Brain microvascular endothelial cell (primary cell): ENCODE measurements at regions not wholly inside any gene's neighbourhood (a gene's known extent, or its start where the extent isn't known, plus 50 kb on each side); places are given as distances from the start of the nearest gene placed in this dataset.

ENCODE experiments used
- DNase-seq: peaks from one replicate; pipeline ENCODE4 v3.0.0-alpha.2; 2020
- H3K27ac ChIP-seq: fragments of 250-450 bp; sonication (Bioruptor Pico); 2 replicates; pipeline ENCODE4 v1.5.1; 2020; ENCODE audit warnings: mild to moderate bottlenecking, moderate library complexity
- H3K27me3 ChIP-seq: fragments of 250-450 bp; sonication (Bioruptor Pico); replicated peaks from 2 replicates; pipeline ENCODE4 v1.5.1; 2020; ENCODE audit warnings: mild to moderate bottlenecking
- H3K36me3 ChIP-seq: fragments of 250-450 bp; sonication (Bioruptor Pico); replicated peaks from 2 replicates; pipeline ENCODE4 v1.5.1; 2020; ENCODE audit warnings: mild to moderate bottlenecking
- H3K4me3 ChIP-seq: 2 replicates; pipeline ENCODE4 v1.5.1; 2011; ENCODE audit warnings: low read depth, mild to moderate bottlenecking, control low read depth, low read length, moderate library complexity
- in situ Hi-C: cut with HindIII; loops from 2 replicates; pipeline ENCODE4 v1.10.0; 2017; ENCODE audit warnings: low sequenced_read_pairs, low pct_ligation_motif_present
- TF ChIP-seq, protein P1 (sequence below): IDR thresholded peaks from 2 replicates; pipeline ENCODE4 v1.5.1; 2011; ENCODE audit warnings: low read depth, mild to moderate bottlenecking, moderate library complexity, low read length, control low read depth, inconsistent platforms; ENCODE audit errors: missing control alignments

DNA sequence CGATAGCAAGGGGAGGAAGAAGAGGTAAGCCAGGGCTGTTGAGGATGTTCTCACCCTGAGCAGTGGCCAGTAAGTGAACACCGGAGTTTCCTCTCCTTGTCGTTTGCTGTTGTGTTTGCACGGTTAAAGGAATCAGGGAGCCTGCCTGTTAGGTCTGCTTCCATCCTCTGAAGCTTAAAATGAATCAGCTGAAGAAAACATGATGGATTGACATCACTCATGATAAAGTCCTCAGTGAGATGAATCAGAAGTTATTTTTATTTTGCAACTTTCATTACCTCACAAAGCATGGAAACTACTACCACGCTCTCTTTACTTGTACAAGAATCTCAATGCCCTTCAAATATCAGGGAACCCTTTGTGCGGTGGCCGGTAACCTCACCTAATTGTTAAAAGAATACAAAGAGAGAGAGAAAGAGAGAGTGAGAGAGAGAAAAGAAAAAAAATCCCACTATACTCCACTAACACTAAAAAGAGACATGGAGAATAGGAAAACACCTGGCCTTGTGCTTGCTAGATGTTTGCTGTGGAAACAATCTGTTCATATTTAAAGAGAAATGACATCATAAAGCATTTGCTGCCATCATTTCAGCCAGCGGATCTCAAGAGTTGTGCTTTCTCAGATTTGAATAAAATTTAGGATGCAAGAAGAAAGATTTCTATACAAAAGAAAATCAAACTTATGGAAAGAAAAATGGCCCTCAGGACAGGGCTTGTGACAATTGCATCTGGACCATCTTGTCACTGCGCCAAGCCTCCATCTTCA lies 441.6 kb upstream of the SALL1 start:
- Histone ChIP-seq H3K27ac (no peak overlapping the region), H3K36me3 (no peaks in the 10 kb centered on the region), H3K27me3 (no peaks in the 10 kb centered on the region), H3K4me3 (no peak overlapping the region)
- in situ Hi-C loops, result no loop called here
- TF ChIP-seq, protein P1, sequence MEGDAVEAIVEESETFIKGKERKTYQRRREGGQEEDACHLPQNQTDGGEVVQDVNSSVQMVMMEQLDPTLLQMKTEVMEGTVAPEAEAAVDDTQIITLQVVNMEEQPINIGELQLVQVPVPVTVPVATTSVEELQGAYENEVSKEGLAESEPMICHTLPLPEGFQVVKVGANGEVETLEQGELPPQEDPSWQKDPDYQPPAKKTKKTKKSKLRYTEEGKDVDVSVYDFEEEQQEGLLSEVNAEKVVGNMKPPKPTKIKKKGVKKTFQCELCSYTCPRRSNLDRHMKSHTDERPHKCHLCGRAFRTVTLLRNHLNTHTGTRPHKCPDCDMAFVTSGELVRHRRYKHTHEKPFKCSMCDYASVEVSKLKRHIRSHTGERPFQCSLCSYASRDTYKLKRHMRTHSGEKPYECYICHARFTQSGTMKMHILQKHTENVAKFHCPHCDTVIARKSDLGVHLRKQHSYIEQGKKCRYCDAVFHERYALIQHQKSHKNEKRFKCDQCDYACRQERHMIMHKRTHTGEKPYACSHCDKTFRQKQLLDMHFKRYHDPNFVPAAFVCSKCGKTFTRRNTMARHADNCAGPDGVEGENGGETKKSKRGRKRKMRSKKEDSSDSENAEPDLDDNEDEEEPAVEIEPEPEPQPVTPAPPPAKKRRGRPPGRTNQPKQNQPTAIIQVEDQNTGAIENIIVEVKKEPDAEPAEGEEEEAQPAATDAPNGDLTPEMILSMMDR, result no peak
- DNase-seq, result no peak

DNA sequence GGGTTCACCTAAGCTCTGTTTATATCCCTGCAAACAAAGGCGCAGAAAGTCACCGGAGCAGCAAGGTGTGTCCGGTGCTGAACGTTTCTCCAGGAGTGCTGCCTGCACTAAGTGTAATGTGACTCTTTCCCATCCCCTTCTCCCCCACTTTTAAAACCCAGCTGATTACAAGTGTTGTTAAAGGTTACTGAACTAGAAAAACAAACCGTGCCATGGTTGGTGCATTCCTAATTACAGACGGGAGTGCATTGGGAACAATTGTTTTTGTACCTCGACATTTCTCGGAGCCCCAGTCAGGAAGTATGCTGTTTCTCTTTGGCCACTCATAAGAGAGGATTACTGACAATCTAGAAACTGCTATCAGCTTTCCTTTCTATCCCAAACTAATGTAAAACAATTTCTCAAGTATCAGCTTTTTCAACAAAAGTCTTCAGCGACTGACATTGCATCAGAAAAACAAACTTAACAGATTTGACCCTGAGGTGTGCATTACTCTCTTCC lies 441.0 kb upstream of the SALL1 start:
- H3K27ac ChIP-seq, result no peak overlapping the region
- in situ Hi-C loops, result no loop called here
- no peak for DNase-seq
- TF ChIP-seq, protein P1, result no peak
- H3K36me3 ChIP-seq, result no peaks in the 10 kb centered on the region
- no peak overlapping the region for H3K4me3 ChIP-seq
- H3K27me3 ChIP-seq, result no peaks in the 10 kb centered on the region

- Histone ChIP-seq H3K4me3 (no peak overlapping the region), H3K27ac (no peak overlapping the region)
These were observed 440.4 kb upstream of the SALL1 start for GRCh38 chr16:51591480-51591879.

GRCh38 chr16:51579652-51580360 lies 428.7 kb upstream of the SALL1 start:
- in situ Hi-C loops, result no loop called here
- DNase-seq, result no peak
- TF ChIP-seq, protein P1, result no peak
- H3K27ac ChIP-seq, result no peak overlapping the region
- no peaks in the 10 kb centered on the region for H3K27me3 ChIP-seq
- no peak overlapping the region for H3K4me3 ChIP-seq
- no peaks in the 10 kb centered on the region for H3K36me3 ChIP-seq

More at GRCh38 chr16:51591480-51591879, 440.4 kb upstream of the SALL1 start:
- in situ Hi-C loops, result no loop called here
- DNase-seq, result no peak
- TF ChIP-seq, protein P1, result no peak
- Histone ChIP-seq H3K27me3 (no peaks in the 10 kb centered on the region), H3K36me3 (no peaks in the 10 kb centered on the region)

DNA sequence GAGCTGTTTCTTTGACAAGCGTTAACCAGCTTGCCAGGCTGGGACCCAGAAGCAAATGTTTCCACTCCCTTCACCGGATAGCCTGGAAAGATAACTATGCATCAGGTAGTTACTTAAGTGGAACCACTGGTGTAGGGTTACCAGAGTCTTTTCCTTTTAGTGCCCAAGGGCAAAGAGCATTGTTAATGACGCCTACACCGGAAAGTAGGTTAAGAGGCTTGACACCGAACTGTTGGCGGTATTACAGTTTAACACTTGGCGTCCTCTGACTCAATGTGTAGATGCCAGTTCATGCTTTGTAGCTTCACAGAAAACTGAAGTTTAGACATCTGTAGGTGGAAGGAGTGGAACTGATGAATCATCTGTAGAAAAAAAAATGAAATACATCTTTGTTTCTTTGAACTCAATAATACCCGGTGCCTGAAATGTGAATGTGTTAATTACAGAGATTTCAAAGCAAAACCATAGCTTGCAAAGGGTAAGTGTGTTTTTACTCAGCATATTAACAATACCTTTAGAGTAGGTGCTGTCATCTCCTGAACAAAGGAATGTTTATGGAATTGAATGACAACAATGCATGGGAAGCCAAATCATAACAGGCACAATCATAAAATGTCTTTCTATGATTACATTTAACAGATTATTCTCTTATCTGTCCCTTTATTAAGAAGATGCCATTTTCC lies 426.7 kb upstream of the SALL1 start:
- in situ Hi-C loops, result no loop called here
- DNase-seq, result no peak

More for the DNA sequence above, 426.7 kb upstream of the SALL1 start:
- Histone ChIP-seq H3K36me3 (no peaks in the 10 kb centered on the region), H3K27ac (no peak overlapping the region), H3K27me3 (no peaks in the 10 kb centered on the region), H3K4me3 (no peak overlapping the region)
- TF ChIP-seq, protein P1, result no peak
